Glomerular endothelial cell (primary cell): ENCODE measurements at regions not wholly inside any gene's neighbourhood (a gene's known extent, or its start where the extent isn't known, plus 50 kb on each side); places are given as distances from the start of the nearest gene placed in this dataset.
"Not testable (repeated sequence)": the region's sequence is repeated elsewhere in the genome, so short reads cannot be mapped to it uniquely, and the experiment has no call there.

Experiments used
- DNase-seq: peaks from one replicate; pipeline ENCODE4 v3.0.0-alpha.2; 2011; ENCODE audit warnings: low read depth, low spot score; ENCODE audit errors: extremely low read depth

DNA sequence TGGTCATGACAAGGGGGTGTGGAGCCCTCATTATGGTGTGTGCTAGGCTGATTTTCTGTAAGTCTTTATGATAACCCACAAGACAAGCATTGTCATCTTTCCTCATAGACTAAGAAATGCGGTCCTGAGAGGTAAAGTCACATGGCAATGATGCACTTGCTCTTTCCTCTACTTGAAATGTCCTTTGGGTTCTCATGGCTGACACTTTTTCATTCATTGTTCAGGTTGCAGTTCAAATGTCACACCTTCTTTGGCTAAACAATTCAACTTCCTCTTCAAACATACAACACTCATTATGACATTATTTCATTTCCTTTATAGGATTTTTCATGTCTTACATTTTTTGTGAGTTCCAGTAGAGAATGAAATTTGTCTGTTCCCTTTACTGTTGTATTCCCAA is 323.6 kb upstream of the PRR16 start:
- DNase-seq = no peak

DNA sequence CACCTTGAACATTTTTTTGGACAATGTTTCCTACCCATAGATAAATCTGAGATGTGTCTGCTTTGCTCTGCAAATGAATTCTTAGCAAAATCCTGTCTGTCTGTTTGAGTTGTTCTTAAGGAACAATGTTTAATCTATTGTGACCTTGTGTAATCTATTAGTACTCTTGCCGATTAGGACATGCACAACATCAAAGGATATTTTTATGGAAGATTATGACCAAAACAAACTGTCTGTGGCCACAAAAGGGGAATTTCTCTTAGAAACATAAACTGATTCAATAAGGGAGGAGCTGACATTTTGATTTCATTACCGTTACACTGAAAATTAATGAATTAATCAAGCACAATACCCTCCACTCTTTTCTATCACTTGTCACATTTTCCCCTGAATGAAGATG is 323.0 kb upstream of the PRR16 start:
- no peak for DNase-seq

DNA sequence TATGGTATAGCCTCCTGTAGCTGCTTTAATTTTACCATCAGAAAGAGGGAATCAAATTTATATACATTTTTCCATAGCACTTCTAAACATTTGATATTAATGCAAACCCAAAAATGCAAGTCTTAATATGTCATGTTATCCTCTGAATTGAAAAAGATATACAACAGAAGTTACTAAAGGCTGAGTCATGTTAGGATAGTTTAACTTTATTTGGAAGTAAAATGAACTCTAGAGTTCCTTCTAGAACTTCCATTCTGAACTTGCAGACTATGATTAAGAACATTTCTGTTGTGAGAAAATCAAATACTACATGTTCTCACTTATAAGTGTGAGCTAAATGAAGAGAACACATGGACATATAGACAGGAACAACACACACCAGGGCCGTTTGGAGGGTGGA is 317.3 kb upstream of the PRR16 start:
- DNase-seq = no peak

DNA sequence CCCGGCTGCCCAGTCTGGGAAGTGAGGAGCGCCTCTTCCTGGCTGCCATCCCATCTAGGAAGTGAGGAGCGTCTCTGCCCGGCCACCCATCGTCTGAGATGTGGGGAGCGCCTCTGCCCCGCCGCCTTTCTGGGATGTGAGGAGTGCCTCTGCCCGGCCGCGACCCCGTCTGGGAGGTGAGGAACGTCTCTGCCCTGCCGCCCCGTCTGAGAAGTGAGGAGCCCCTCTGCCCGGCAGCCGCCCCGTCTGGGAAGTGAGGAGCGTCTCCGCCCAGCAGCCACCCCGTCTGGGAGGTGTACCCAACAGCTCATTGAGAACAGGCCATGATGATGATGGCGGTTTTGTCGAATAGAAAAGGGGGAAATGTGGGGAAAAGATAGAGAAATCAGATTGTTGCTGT is 316.2 kb upstream of the PRR16 start:
- not testable (repeated sequence) for DNase-seq

DNA sequence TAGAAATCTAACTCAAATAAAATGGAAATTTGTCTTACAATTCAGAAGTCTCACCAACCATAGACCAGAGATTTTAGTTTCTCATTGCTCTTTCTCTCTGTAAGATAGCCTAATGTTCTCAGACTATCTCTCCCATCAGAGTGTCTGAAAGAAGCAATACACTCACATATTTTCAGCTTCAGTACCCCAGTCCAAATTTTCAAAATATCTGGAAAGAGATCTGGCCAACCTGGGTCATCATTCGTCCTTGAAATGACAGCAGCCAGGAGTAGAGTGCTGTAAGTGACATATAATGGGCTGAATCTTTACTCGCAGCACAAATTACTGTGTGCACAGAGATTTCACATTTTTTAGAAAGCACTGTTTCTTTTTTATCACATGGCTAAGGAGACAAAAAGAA is 313.3 kb upstream of the PRR16 start:
- DNase-seq = no peak

DNA sequence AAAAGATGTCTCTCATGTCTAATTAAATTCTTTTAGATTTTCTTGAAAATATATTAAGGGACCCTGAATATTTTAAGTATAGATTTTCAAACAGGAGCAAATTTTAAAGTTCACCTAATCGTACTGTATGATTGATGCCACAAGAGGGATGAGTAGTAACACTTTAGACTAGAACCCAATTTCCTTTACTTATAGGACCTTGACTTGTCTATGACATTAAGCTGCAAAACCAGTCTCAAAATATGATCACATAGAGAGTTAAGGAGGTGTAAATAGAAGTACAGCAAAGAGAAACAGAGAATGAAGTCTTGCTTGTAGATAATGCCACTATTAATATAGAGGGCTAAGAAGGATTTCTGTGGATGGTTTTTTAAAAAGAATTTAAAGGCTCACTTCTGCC is 312.9 kb upstream of the PRR16 start:
- no peak for DNase-seq

DNA sequence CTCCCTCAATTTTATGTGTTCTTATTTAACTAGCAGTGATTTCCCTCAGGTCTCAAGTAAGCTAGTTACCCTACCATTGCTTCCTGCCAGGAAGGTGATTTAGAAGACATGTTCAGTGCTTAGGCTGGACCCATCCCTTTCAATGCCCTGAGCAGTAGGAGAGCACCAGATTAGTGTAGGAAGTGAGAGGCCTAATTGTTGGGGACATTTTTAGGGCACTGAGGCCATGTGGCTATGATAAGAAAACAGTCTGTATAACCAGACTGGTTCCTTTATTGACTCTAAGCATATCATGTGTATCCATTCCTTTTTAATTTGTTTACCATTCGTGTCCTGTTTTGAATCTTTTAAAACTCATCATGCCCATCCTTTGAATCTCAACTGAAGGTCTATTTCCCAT is 312.3 kb upstream of the PRR16 start:
- no peak for DNase-seq

DNA sequence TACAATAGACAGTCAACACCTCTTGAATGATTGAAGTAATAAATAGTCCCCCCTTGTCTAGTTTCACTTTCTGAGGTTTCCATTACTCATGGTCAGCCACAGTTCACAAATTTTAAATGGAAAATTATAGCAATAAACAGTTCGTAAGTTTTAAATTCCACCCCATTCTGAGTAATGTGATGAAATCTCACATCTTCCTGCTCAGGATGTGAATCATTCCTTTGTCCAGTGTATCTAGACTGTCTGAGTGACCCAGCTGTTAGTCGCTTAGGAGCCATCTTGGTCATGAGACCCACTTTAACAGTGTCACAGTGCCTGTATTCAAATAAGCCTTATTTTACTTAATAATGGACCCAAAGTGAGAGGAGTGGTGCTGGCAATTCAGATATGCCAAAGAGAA is 311.6 kb upstream of the PRR16 start:
- peak; percentile 64 for DNase-seq

DNA sequence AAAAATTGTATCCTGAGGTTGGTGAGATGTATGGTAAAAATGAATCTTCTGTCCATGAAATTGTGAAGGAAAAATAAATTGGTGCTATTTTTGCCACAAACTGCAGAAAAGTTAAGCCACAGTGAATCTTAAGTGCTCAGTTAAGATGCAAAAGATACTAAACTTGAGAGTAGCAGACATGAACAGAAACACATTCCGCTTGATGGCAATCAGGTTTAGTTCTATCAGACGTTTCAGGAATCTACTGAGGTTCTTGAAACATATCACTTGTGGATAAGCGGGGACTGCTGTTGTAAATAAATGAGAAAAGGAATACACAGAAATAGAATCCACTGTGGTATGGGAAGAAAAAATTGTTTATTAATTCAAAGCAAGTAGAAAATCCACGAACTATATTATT is 311.2 kb upstream of the PRR16 start:
- no peak for DNase-seq

DNA sequence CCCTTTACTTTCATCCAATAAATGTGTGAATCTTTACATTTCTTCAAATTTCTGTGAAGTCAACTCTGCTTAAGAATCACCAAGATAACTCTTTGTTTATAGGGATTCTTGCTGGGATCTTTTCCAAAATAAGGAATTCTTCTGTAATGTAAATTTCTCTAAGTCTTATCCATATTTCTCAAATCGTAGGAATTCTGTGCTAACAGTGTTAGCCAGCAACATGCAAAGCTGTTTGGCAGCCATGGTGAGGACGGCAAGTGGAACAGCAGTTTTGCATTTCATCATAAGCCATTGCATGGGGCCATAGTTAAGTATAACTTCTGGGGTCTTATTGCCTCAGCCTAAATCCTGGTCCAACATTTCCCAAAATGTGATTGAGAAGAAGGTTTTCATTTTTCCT is 310.5 kb upstream of the PRR16 start:
- DNase-seq = no peak

DNA sequence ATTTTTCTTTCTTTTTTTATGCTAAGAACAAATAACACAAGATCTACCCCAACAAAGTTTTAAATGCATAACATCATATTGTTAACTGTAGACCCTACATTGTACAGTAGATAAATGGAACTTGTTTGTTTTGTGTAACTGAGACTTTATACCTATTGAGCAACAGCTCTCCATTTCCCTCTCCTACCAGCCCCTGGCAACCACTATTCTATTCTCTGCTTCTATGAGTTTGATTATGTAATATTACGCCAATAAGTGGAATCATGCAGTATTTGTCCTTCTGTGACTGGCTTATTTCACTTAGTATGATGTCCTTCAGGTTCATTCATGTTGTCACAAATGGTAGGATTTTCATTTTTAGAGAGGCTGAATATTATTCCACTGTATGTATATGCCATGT is 308.2 kb upstream of the PRR16 start:
- DNase-seq = no peak

DNA sequence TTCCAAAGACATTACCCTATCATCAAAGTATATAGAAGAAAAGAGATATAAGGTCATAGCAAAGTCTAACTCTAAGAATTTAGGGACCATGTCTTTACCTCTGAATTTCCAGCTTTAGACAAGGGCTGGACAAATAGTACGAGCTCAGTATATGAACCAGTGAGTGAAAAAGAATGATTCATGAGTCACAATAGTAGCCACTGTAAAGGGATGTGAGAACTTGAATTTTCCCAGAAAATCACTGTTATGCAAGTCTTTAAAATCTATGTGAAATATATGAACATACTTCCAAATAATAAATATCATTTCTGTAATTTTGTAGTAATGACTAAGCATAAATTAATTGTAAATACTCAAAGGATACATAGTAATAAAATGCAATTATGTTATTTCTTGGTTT is 305.9 kb upstream of the PRR16 start:
- no peak for DNase-seq

DNA sequence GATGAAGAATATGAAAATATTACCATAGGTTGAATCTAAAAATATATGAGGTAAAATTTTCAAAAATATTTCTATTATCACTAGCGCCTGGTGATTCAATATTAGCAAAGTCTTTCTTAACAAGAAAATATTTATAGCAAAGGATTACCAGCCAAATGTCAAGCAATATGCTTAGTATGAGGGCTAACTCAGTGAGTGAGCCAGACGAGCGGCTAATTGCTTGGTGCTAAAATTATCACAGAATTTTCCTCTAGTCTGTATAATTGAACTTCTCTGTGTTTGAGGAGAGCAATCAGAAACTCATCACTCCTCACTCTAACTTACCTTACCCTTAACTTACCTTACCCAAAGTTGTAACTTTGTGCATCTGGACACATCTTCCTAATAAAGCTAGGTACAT is 304.9 kb upstream of the PRR16 start:
- no peak for DNase-seq

DNA sequence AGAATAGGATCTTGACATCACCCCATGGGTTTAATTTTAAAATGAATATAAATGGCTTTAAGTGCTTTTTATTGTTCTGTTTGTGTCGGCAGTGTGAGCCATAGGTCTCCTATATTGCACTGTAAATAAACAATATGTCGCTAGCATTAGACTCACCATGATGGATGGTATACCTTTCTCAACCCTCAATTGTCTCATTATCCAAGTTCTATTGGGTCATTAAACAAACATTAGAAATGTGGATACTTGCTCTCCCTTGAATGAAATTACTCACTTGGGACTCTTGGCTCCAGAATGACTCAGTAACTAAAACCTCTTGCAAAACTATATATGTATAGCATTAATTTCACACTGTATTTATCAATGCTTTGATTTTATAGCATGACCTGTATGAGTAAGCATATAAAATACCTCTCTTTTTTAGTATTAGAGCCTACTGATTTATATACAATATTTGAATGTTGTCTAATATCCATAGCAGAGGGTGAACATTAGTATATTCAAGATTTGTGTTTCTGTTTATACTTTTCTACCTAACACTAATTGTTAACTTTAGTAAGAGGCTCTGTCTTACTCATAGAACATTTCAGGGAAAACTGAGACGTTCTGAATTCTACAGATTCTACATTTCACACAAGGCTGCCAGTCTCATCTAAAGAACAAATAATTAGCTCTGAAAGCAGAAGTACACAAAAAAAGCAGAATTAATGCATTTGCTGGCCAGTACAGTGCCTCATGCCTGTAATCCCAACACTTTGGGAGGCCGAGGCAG is 303.8 kb upstream of the PRR16 start:
- no peak for DNase-seq

DNA sequence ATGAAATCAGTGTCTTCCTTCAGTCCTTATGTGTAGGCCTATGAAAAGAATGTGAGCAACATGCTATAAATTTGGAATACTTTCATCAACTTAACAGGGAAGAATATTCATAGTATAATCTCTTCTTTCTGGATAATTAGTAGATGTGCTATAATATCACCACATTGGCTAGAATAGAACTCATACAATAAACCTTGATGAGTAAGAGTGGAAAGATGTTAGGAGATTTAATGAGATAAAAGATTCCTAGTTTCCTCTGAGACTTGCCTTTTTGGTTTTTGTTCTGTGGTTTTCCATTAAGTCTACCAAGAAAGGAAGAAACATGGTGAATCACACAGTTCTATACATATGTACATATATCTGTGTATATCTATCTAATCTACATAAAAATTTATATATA is 301.8 kb upstream of the PRR16 start:
- no peak for DNase-seq

DNA sequence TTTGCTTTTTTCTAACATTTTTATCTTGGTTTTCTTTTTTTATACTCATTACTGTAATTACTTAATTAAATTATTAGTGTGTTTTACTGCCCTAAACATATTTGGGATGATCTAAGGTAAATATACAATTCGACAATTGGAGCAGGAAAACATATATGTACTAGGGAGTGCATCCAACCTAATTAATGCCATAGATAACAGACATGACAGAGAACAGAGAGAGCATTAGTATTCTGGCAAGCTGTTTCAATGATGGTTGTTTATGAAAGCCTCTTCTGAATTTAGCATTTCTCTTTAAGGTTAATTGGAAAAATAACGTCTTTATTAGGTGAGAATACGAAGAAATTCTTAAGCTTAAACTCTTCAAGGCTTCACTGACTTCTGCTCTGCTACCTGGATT is 300.1 kb upstream of the PRR16 start:
- DNase-seq = no peak

DNA sequence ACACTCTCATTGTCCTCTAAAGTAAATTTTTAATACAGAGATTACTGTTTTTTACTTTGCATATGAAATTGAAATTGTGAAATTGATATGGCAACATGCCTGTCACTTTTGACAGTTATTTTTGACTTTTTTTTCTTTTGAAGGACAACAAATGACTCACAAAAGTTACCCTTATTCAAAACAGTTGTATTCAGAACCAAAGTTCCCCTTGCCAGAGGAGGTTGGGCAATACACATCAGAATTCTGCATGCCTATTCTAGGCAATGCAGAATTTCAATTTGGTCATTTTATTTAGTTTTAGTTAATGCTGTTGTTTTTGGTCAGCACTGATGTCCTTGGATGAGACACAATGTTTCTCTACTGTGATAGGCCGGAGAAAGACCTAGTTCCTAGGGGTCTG is 299.1 kb upstream of the PRR16 start:
- no peak for DNase-seq

DNA sequence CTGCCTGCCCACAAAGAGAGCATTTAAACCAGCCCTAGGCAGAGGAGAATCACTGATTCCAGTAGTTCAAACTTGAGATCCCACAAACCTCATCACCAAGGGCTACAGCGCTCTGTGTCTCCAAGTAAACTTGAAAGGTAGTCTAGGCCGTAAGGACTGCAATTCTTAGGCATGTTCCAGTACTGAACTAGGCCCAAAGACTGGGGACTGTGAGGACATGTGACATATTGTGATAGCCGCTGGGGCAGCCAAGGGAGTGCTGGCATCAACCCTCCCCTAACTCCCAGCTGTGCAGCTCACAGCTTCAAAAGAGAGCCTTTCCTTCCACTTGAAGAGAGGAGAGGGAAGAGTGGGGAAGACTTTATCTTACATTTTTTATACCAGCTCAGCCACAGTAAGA is 291.0 kb upstream of the PRR16 start:
- no peak for DNase-seq

DNA sequence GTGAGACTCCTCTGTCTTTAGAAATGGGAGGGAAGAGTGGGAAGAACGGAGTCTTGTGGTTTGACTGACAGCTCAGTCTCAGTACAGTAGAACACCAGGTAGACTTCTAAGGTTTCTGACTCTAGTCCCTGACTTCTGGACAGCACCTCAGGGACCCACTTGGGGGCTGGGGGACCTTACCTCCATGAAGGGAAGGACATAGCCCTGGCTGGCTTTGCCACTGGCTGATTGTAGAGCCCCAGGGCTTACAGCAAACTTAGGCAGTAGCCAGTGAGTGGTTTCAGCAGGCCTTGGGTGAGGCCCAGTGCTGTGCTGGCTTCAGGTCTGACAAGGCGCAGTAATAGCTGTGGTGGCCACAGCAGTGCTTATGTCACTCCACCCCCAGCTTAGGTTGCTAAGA is 290.0 kb upstream of the PRR16 start:
- DNase-seq = no peak

DNA sequence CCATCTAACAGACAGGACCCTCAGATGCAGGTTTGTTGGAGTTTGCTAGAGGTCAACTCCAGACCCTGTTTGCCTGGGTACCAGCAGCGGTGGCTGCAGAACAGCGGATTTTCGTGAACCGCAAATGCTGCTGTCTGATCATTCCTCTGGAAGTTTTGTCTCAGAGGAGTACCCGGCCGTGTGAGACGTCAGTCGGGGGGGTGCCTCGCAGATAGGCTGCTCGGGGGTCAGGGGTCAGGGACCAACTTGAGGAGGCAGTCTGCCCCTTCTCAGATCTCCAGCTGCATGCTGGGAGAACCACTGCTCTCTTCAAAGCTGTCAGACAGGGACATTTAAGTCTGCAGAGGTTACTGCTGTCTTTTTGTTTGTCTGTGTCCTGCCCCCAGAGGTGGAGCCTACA is 282.9 kb upstream of the PRR16 start:
- DNase-seq = not testable (repeated sequence)

DNA sequence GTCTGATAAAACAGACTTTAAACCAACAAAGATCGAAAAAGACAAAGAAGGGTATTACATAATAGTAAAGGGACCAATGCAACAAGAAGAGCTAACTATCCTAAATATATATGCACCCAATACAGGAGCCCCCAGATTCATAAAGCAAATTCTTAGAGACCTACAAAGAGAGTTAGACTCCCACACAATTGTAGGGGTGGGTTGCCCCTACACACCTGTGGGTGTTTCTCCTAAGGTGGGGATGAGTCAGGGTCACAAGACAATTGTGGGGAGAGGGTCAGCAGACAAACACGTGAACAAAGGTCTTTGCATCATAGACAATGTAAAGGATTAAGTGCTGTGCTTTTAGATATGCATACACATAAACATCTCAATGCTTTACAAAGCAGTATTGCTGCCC is 269.4 kb upstream of the PRR16 start:
- not testable (repeated sequence) for DNase-seq

DNA sequence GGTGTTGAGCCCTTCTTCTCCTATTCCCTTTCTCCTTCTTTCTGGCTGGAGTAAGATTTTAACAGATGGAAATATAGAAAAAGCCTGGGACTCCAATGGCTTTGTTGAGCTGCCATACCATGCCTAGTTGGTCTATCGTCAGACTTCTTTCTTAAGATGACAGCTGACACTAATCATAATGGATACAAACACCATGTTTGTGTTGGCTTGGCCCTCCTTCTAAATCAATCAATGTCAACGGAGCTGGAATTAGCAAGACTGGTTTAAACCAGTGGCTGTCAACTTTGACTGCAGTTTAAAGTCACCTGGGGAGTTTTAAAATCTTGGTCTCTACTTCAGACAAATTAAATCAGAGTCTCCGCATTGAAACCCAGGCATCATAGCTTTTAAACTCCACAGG is 264.5 kb upstream of the PRR16 start:
- DNase-seq = no peak

DNA sequence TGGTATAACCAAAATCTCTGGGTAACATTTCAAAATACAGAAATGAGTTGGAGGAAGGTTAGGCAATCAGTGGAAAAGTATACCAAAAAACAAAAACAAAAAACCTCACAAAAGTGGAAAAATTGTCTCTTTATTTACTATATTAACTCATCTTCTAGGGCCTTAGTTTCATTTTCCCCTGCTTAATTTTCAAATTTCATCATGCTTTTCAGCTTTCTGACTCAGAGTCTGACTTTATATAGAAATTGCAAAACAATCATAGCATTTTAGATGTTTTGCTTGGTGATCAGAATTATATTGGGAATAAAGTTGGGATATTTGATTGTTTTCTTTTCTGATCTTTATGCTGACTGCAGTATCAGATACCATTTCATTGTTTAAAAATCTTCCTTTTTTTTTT is 257.0 kb upstream of the PRR16 start:
- no peak for DNase-seq
